Adrenal gland (tissue), 9 donors: ENCODE measurements at regions not wholly inside any gene's neighbourhood (a gene's known extent, or its start where the extent isn't known, plus 50 kb on each side); places are given as distances from the start of the nearest gene placed in this dataset.

Experiments
- DNase-seq, 7 donors: peaks; one replicate each; pipeline ENCODE4 v3.0.0-alpha.2; 2019 to 2020
- H3K27ac ChIP-seq, 5 donors: fragments of 200-600 bp; sonication (generic) in 4 of 5; 1 replicate in 3 of 5; 2 replicates in 2 of 5; pipeline versions ENCODE4 v1.5.1 to v1.8.0; 2016 to 2020; ENCODE audit warnings: mild to moderate bottlenecking in 1 of 5
- H3K27me3 ChIP-seq: fragments of 200-600 bp; 2 replicates; pipeline ENCODE4 v1.8.0; 2021
- H3K36me3 ChIP-seq, 2 donors: fragments of 200-600 bp; replicated peaks in 1 of 2; 1 replicate in 1 of 2; 2 replicates in 1 of 2; pipeline versions ENCODE4 v1.5.1 to v1.8.0; 2018 to 2022
- H3K4me1 ChIP-seq, 2 donors: fragments of 200-600 bp; replicated peaks in 1 of 2; 1 replicate in 1 of 2; 2 replicates in 1 of 2; pipeline versions ENCODE4 v1.5.1 to v1.8.0; 2018 to 2021
- H3K4me3 ChIP-seq, 4 donors: fragments of 200-600 bp; sonication (generic) in 3 of 4; one replicate each; pipeline ENCODE4 v1.5.1; 2016 to 2018
- H3K9me3 ChIP-seq, 3 donors: fragments of 200-600 bp; sonication (generic) in 1 of 3; replicated peaks in 1 of 3; 1 replicate in 2 of 3; 2 replicates in 1 of 3; pipeline versions ENCODE4 v1.5.1 to v1.8.0; 2016 to 2021
- POLR2A ChIP-seq, 2 donors: fragments of 450-650 bp; IDR thresholded peaks; one replicate each; pipeline ENCODE4 v1.6.1; 2017; ENCODE audit warnings: antibody characterized with exemption in 2 of 2, mild to moderate bottlenecking in 2 of 2, moderate library complexity in 1 of 2
- WGBS, 4 donors: extraction: QIAGEN DNeasy Blood & Tissue Kit in 2 of 4; methylation state at CpG; one replicate each; pipeline versions ENCODE4 v1.1.5 to v1.1.7; 2013 to 2017; 5-methylcytosine and 5-hydroxymethylcytosine counted together
- intact Hi-C, 2 donors: fragments of 100-400 bp; cut with DNase I; formaldehyde crosslinking; loops; one replicate each; pipeline versions ENCODE4 v1.14.1 to v1.15.0; 2022 to 2023
- TF ChIP-seq, protein P1 (sequence below), 6 experiments: fragments of 450-650 bp in 4 of 6; fragments of 200-600 bp in 2 of 6; sonication (generic) in 1 of 6; IDR thresholded peaks; 1 replicate in 5 of 6; 2 replicates in 1 of 6; pipeline versions ENCODE4 v1.5.1 to v1.8.0; 2016 to 2021; ENCODE audit warnings: antibody characterized with exemption in 6 of 6, mild to moderate bottlenecking in 2 of 6, moderate library complexity in 1 of 6
- donor health status: healthy with polysubstance abuse.
- donor health status: Bipolar disorder and iron deficiency.
- donor health status: DM: yes; HTN: yes; CAD: no.
- donor health status: DM: no; HTN: no; CAD: no.
- donor health status: DM: no; HTN: no; CAD: no.

- TF ChIP-seq, protein P1, sequence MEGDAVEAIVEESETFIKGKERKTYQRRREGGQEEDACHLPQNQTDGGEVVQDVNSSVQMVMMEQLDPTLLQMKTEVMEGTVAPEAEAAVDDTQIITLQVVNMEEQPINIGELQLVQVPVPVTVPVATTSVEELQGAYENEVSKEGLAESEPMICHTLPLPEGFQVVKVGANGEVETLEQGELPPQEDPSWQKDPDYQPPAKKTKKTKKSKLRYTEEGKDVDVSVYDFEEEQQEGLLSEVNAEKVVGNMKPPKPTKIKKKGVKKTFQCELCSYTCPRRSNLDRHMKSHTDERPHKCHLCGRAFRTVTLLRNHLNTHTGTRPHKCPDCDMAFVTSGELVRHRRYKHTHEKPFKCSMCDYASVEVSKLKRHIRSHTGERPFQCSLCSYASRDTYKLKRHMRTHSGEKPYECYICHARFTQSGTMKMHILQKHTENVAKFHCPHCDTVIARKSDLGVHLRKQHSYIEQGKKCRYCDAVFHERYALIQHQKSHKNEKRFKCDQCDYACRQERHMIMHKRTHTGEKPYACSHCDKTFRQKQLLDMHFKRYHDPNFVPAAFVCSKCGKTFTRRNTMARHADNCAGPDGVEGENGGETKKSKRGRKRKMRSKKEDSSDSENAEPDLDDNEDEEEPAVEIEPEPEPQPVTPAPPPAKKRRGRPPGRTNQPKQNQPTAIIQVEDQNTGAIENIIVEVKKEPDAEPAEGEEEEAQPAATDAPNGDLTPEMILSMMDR (IDR thresholded peaks at IDR 0.05) = no peak
- no peak for TF ChIP-seq POLR2A (IDR thresholded peaks at IDR 0.05)
- no peaks in the 10 kb centered on the region for H3K9me3 ChIP-seq
- H3K36me3 ChIP-seq = no peaks in the 10 kb centered on the region
- H3K27me3 ChIP-seq = no peaks in the 10 kb centered on the region
- no peaks in the 10 kb centered on the region for H3K4me1 ChIP-seq
- intact Hi-C loops = no loop called here
- 71 to 84% (median 81%) methylated on average over 2 of the region's 2 CpGs for WGBS, 4 donors
- DNase-seq = no peak
- no peak overlapping the region for H3K27ac ChIP-seq
- H3K4me3 ChIP-seq = no peak overlapping the region
These were observed 217.4 kb upstream of the DIO2 start for GRCh38 chr14:80428671-80429070.

DNA sequence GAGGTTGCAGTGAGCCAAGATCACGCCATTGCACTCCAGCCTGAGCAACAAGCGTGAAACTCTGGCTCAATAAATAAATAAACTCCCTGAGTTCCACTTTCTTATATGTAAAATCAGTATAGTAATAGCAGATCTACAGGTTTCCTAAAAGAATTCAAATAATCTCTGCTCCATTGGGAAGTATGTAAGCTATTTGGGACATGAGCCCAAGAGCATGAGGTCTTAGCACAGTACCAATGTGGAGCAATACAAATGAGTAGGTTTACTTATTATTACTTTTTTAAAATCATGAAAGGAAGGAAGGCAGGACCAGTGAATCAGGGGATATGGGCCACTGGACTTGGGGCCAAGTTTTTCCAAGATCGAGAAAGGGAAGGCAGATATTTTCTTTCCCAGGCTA, 216.9 kb upstream of the DIO2 start:
- Histone ChIP-seq H3K36me3 (no peaks in the 10 kb centered on the region), H3K27ac (no peak overlapping the region), H3K4me1 (no peaks in the 10 kb centered on the region), H3K9me3 (no peaks in the 10 kb centered on the region), H3K27me3 (no peaks in the 10 kb centered on the region), H3K4me3 (no peak overlapping the region)
- no peak for TF ChIP-seq POLR2A (IDR thresholded peaks at IDR 0.05)
- TF ChIP-seq, protein P1 (IDR thresholded peaks at IDR 0.05) = no peak
- WGBS, 4 donors = 91 to 100% (median 95%) methylated on average over 3 of the region's 3 CpGs
- intact Hi-C loops = no loop called here
- no peak for DNase-seq

DNA sequence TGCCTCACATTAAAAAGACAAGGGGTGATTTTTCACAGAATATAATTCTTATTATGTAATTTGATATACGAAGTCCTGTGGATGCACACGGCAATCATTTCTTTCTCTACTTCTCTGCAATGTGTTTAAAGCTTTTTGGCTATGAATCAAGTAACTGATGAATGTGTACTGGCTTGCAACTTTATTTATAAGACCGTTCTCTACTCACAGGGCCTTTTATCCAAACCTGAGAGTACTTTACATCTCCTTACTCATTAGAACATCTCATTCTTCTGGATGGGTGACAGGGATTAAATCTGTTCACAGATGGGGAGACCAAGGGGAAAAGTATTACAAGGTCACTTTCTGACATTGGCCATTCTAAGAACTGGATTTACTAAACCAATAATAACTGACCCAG, 215.8 kb upstream of the DIO2 start:
- WGBS, 4 donors = 58 to 77% (median 70%) methylated on average over 3 of the region's 3 CpGs
- intact Hi-C loops = no loop called here
- no peaks in the 10 kb centered on the region for H3K9me3 ChIP-seq
- no peak overlapping the region for H3K27ac ChIP-seq
- H3K36me3 ChIP-seq = no peaks in the 10 kb centered on the region
- no peak for DNase-seq
- no peaks in the 10 kb centered on the region for H3K27me3 ChIP-seq
- H3K4me3 ChIP-seq = no peak overlapping the region
- no peaks in the 10 kb centered on the region for H3K4me1 ChIP-seq
- TF ChIP-seq POLR2A (IDR thresholded peaks at IDR 0.05) = no peak
- TF ChIP-seq, protein P1 (IDR thresholded peaks at IDR 0.05) = no peak

DNA sequence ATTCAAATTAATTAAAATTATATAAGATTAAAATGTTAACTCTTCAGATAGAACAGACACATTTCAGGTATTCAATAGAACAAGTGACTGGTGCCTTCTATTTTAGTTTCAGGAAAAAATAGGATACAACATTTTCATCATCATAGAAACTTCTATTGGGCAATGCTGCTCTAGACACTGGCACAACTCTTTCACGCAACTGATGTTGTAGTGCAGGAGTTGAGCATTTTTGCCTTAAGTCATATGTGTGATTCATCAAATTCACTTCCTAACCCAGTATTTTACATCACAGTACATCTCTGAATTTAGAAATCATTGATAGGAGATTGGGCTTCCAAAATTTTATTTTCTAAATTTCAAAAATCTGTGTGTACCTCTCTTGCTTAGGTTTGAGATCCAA, 215.4 kb upstream of the DIO2 start:
- WGBS, 4 donors = 95 to 100% (median 96%) methylated on average over 1 of the region's 1 CpG

More for the DNA sequence above, 215.4 kb upstream of the DIO2 start:
- Histone ChIP-seq H3K4me3 (no peak overlapping the region), H3K27ac (no peak overlapping the region), H3K4me1 (no peaks in the 10 kb centered on the region), H3K27me3 (no peaks in the 10 kb centered on the region), H3K9me3 (no peaks in the 10 kb centered on the region), H3K36me3 (no peaks in the 10 kb centered on the region)
- TF ChIP-seq, protein P1 (IDR thresholded peaks at IDR 0.05) = no peak
- no peak for TF ChIP-seq POLR2A (IDR thresholded peaks at IDR 0.05)
- no peak for DNase-seq
- intact Hi-C loops = no loop called here
